CD4-positive, alpha-beta T cell treated with Interleukin-6 for 4 hours (primary cell): ENCODE measurements at regions not wholly inside any gene's neighbourhood (a gene's known extent, or its start where the extent isn't known, plus 50 kb on each side); places are given as distances from the start of the nearest gene placed in this dataset.

Experiments
- DNase-seq: peaks from one replicate; pipeline ENCODE4 v3.0.0-alpha.2; 2020; ENCODE audit warnings: mixed read lengths

- DNase-seq: no peak
Measured at GRCh38 chr11:8826901-8827560, 84.0 kb upstream of the AKIP1 start.

GRCh38 chr11:8828046-8828445 lies 82.9 kb upstream of the AKIP1 start:
- no peak for DNase-seq

- no peak for DNase-seq
Measured at GRCh38 chr11:8828580-8829361, 82.2 kb upstream of the AKIP1 start.

GRCh38 chr11:8829556-8829955 lies 81.4 kb upstream of the AKIP1 start:
- DNase-seq: no peak

- no peak for DNase-seq
Measured at GRCh38 chr11:8830641-8831040, 80.3 kb upstream of the AKIP1 start.

GRCh38 chr11:8831861-8832260 lies 79.1 kb upstream of the AKIP1 start:
- no peak for DNase-seq

GRCh38 chr11:8832571-8833260 lies 78.3 kb upstream of the AKIP1 start:
- no peak for DNase-seq

GRCh38 chr11:8833568-8834315 lies 77.2 kb upstream of the AKIP1 start:
- no peak for DNase-seq

- no peak for DNase-seq
Measured at GRCh38 chr11:8834379-8834778, 76.6 kb upstream of the AKIP1 start.

GRCh38 chr11:8838248-8838647 lies 72.7 kb upstream of the AKIP1 start:
- no peak for DNase-seq

- no peak for DNase-seq
Measured at GRCh38 chr11:8839306-8839956, 71.6 kb upstream of the AKIP1 start.

- DNase-seq: no peak
Measured at GRCh38 chr11:8839957-8840945, 70.7 kb upstream of the AKIP1 start.

- DNase-seq: no peak
Measured at GRCh38 chr11:8841899-8842298, 69.1 kb upstream of the AKIP1 start.

- no peak for DNase-seq
Measured at GRCh38 chr11:8858808-8859207, 52.2 kb upstream of the AKIP1 start.
